ENCODE measurements at regions not wholly inside any gene's neighbourhood (a gene's known extent, or its start where the extent isn't known, plus 50 kb on each side); places are given as distances from the start of the nearest gene placed in this dataset.

DNA sequence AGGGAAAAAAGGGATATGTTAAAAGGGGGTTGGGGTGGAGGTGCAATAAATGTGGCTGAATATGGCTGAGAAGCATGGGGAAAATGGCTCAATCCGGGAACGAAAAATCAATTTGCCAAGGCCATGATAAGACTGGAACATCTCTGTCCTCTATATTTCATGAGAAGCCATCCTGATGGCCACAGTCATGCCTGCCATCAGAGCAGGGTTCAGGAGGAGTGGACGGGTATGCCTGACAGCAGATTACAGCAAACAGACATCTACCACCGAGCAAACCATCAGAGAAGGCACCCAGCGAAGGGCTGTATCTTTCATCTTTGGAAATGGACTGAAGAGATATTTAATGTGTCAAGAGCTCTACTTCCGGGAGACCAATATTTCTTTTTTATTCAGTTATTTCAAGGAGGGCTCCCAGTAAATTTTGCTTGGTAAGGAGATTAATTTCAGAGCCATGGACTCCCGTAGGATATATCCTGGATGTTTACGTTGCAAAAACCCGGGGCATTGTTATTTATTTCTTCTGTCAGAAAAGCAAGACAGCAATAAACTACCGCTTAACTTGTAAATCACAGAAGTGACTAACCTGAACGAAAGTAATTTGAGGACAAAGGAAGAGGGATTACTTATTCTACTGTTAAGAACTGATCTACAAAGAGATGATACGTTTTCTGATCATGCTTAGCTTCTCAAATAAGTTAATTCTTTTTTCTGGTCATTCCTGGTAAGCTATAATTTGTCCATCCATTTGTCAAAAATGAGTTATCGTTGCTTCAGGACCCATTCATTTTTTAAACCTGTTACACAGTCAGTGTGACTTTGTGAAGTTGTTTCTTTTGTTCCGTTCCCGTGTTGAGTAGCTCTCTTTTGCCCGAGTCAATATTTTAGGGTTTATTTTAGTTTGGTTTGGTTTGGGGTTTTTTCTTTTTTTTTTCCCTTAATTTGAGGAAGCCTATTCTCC is 80.6 kb upstream of the CHD2 start:
- H3K9me3 ChIP-seq (ENCODE audit: insufficient read depth, low read depth, low read length) = no peaks in the 10 kb centered on the region
- no peaks in the 10 kb centered on the region for H3K36me3 ChIP-seq (ENCODE audit: insufficient read depth, low read length)
- H3K9me2 ChIP-seq (replicated peaks; ENCODE audit: low read depth, low read length) = no peaks in the 10 kb centered on the region
- H4K20me1 ChIP-seq (ENCODE audit: insufficient read depth, low read length, poor library complexity, severe bottlenecking) = no peaks in the 10 kb centered on the region
- peak overlapping the region; percentile 66 for H3K9ac ChIP-seq (ENCODE audit: low read depth, low read length, poor library complexity, severe bottlenecking)
- TF ChIP-seq EZH2phosphoT487 (IDR thresholded peaks at IDR 0.05; ENCODE audit: borderline replicate concordance) (no peak), CTCF (conservative IDR thresholded peaks at IDR 0.05; ENCODE audit: low read length) (no peak)
- no peaks in the 10 kb centered on the region for H3K27me3 ChIP-seq (ENCODE audit: insufficient read depth, low read length, poor library complexity, severe bottlenecking)
- peak overlapping the region; percentile 68 for H3K4me3 ChIP-seq (ENCODE audit: low read length, poor library complexity, severe bottlenecking)
- H3K79me2 ChIP-seq (ENCODE audit: insufficient read depth, low read length) = no peaks in the 10 kb centered on the region
- H3K4me1 ChIP-seq (ENCODE audit: insufficient read depth, low read length, poor library complexity, severe bottlenecking) = peaks cover 19% of the 10 kb centered on the region
- 0 out of 2 replicates have a peak, but pooled peaks cover 4% of the 10 kb centered on the region for H3F3A ChIP-seq (ENCODE audit: low read depth)
- peak overlapping the region; percentile 88 for H2AFZ ChIP-seq (ENCODE audit: low read length)
- peak overlapping the region; percentile 82 for H3K4me2 ChIP-seq (ENCODE audit: low read depth, low read length, poor library complexity, severe bottlenecking)

GRCh38 chr15:92820236-92821021 is 79.7 kb upstream of the CHD2 start:
- Histone ChIP-seq H3K36me3 (ENCODE audit: insufficient read depth, low read length) (no peaks in the 10 kb centered on the region), H3K27me3 (ENCODE audit: insufficient read depth, low read length, poor library complexity, severe bottlenecking) (no peaks in the 10 kb centered on the region), H3K9me3 (ENCODE audit: insufficient read depth, low read depth, low read length) (no peaks in the 10 kb centered on the region), H3K4me1 (ENCODE audit: insufficient read depth, low read length, poor library complexity, severe bottlenecking) (peaks cover 19% of the 10 kb centered on the region), H3K79me2 (ENCODE audit: insufficient read depth, low read length) (no peaks in the 10 kb centered on the region), H3K4me2 (ENCODE audit: low read depth, low read length, poor library complexity, severe bottlenecking) (peak overlapping the region; percentile 82), H3K4me3 (ENCODE audit: low read length, poor library complexity, severe bottlenecking) (peak overlapping the region; percentile 68), H4K20me1 (ENCODE audit: insufficient read depth, low read length, poor library complexity, severe bottlenecking) (no peaks in the 10 kb centered on the region), H2AFZ (ENCODE audit: low read length) (peak overlapping the region; percentile 88), H3K9me2 (replicated peaks; ENCODE audit: low read depth, low read length) (no peaks in the 10 kb centered on the region), H3F3A (ENCODE audit: low read depth) (0 out of 2 replicates have a peak, but pooled peaks cover 4% of the 10 kb centered on the region), H3K9ac (ENCODE audit: low read depth, low read length, poor library complexity, severe bottlenecking) (peak overlapping the region; percentile 66)
- TF ChIP-seq CTCF (conservative IDR thresholded peaks at IDR 0.05; ENCODE audit: low read length) = no peak
- TF ChIP-seq EZH2phosphoT487 (IDR thresholded peaks at IDR 0.05; ENCODE audit: borderline replicate concordance) = no peak

DNA sequence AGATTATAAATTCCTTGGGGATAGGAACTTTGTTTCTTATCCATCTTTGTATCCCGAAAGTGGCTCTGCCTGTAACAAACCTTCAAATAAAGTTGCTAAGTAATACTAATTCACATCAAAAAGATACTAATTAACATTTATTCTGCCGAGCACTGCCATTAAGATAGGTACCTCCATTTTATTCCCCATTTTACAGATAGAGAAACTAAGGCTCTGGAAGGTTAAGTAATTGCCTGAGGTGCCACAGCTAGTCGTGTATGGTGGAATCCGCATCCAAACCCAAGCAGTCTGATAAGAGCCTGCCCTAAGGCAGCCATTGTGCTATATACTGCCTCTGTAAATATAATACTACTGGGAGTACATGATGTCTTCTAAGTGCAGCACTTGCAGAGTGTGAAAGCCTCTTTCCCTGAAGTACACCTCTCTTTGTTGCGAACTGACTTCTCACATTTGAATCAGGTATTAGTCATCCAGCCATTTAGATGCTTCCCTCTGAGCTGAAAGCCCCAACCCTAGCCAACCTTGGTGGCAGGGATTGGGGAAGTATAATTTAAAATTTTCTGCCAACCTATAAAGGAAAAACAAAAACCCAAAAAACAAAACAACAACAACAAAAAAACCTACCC is 78.5 kb upstream of the CHD2 start:
- H3K9me3 ChIP-seq (ENCODE audit: insufficient read depth, low read depth, low read length) = no peaks in the 10 kb centered on the region
- no peaks in the 10 kb centered on the region for H3K27me3 ChIP-seq (ENCODE audit: insufficient read depth, low read length, poor library complexity, severe bottlenecking)
- no peak overlapping the region for H2AFZ ChIP-seq (ENCODE audit: low read length)
- H3K9ac ChIP-seq (ENCODE audit: low read depth, low read length, poor library complexity, severe bottlenecking) = no peak overlapping the region
- peaks cover 19% of the 10 kb centered on the region for H3K4me1 ChIP-seq (ENCODE audit: insufficient read depth, low read length, poor library complexity, severe bottlenecking)
- no peak for TF ChIP-seq EZH2phosphoT487 (IDR thresholded peaks at IDR 0.05; ENCODE audit: borderline replicate concordance)
- no peak for TF ChIP-seq CTCF (conservative IDR thresholded peaks at IDR 0.05; ENCODE audit: low read length)
- H3F3A ChIP-seq (ENCODE audit: low read depth) = 0 out of 2 replicates have a peak, but pooled peaks cover 4% of the 10 kb centered on the region
- H3K4me2 ChIP-seq (ENCODE audit: low read depth, low read length, poor library complexity, severe bottlenecking) = no peak overlapping the region
- H3K79me2 ChIP-seq (ENCODE audit: insufficient read depth, low read length) = no peaks in the 10 kb centered on the region
- no peaks in the 10 kb centered on the region for H4K20me1 ChIP-seq (ENCODE audit: insufficient read depth, low read length, poor library complexity, severe bottlenecking)
- no peaks in the 10 kb centered on the region for H3K9me2 ChIP-seq (replicated peaks; ENCODE audit: low read depth, low read length)
- H3K4me3 ChIP-seq (ENCODE audit: low read length, poor library complexity, severe bottlenecking) = no peak overlapping the region
- no peaks in the 10 kb centered on the region for H3K36me3 ChIP-seq (ENCODE audit: insufficient read depth, low read length)

Data from Loucy (cell line).